Amniotic stem cell (primary cell): ENCODE measurements at regions not wholly inside any gene's neighbourhood (a gene's known extent, or its start where the extent isn't known, plus 50 kb on each side); places are given as distances from the start of the nearest gene placed in this dataset.
A peak's percentile ranks its signal among the peaks of the same experiment; 100 is the strongest.

Experiments
- DNase-seq: peaks from one replicate; lab custom pipeline; 2025; lab: John Stamatoyannopoulos, UW

- DNase-seq: no peak
Observed at GRCh38 chr1:193552274-193552673, 365.9 kb upstream of the B3GALT2 start.

GRCh38 chr1:193549081-193549480 lies 362.7 kb upstream of the B3GALT2 start:
- DNase-seq: no peak

GRCh38 chr1:193545171-193545570 lies 358.8 kb upstream of the B3GALT2 start:
- no peak for DNase-seq

GRCh38 chr1:193543259-193543658 lies 356.8 kb upstream of the B3GALT2 start:
- peak; percentile 47 for DNase-seq

- no peak for DNase-seq
Observed at GRCh38 chr1:193542690-193543089, 356.3 kb upstream of the B3GALT2 start.

GRCh38 chr1:193540511-193540910 lies 354.1 kb upstream of the B3GALT2 start:
- DNase-seq: no peak

GRCh38 chr1:193539731-193540459 lies 353.5 kb upstream of the B3GALT2 start:
- no peak for DNase-seq

GRCh38 chr1:193538680-193539079 lies 352.3 kb upstream of the B3GALT2 start:
- no peak for DNase-seq

- no peak for DNase-seq
Observed at GRCh38 chr1:193538003-193538354, 351.6 kb upstream of the B3GALT2 start.

- no peak for DNase-seq
Observed at GRCh38 chr1:193537266-193538002, 351.0 kb upstream of the B3GALT2 start.

GRCh38 chr1:193533853-193534252 lies 347.4 kb upstream of the B3GALT2 start:
- no peak for DNase-seq

GRCh38 chr1:193525917-193526710 lies 339.7 kb upstream of the B3GALT2 start:
- DNase-seq: no peak

GRCh38 chr1:193525411-193525810 lies 339.0 kb upstream of the B3GALT2 start:
- no peak for DNase-seq

GRCh38 chr1:193524616-193525015 lies 338.2 kb upstream of the B3GALT2 start:
- DNase-seq: no peak

GRCh38 chr1:193524021-193524420 lies 337.6 kb upstream of the B3GALT2 start:
- no peak for DNase-seq

- DNase-seq: no peak
Observed at GRCh38 chr1:193520472-193520871, 334.1 kb upstream of the B3GALT2 start.

- DNase-seq: no peak
Observed at GRCh38 chr1:193519922-193520321, 333.5 kb upstream of the B3GALT2 start.

- no peak for DNase-seq
Observed at GRCh38 chr1:193516755-193517388, 330.5 kb upstream of the B3GALT2 start.

- DNase-seq: no peak
Observed at GRCh38 chr1:193514397-193514796, 328.0 kb upstream of the B3GALT2 start.

GRCh38 chr1:193513032-193513431 lies 326.6 kb upstream of the B3GALT2 start:
- DNase-seq: no peak

GRCh38 chr1:193504920-193505319 lies 318.5 kb upstream of the B3GALT2 start:
- DNase-seq: no peak

- DNase-seq: no peak
Observed at GRCh38 chr1:193498088-193498655, 311.8 kb upstream of the B3GALT2 start.
